ENCODE measurements at regions not wholly inside any gene's neighbourhood (a gene's known extent, or its start where the extent isn't known, plus 50 kb on each side); places are given as distances from the start of the nearest gene placed in this dataset.

- DNase-seq = peak; percentile 34
These were observed 305.7 kb upstream of the SSTR1 start for GRCh38 chr14:37901978-37902377.

- peak; percentile 78 for DNase-seq
These were observed 304.1 kb upstream of the SSTR1 start for GRCh38 chr14:37903343-37904191.

GRCh38 chr14:37924622-37925021 is 283.1 kb upstream of the SSTR1 start:
- no peak for DNase-seq

GRCh38 chr14:37932008-37932407 is 275.7 kb upstream of the SSTR1 start:
- DNase-seq = peak; percentile 53

- no peak for DNase-seq
These were observed 275.2 kb upstream of the SSTR1 start for GRCh38 chr14:37932481-37932880.

GRCh38 chr14:37936971-37937370 is 270.7 kb upstream of the SSTR1 start:
- DNase-seq = no peak

GRCh38 chr14:37939442-37940028 is 268.2 kb upstream of the SSTR1 start:
- DNase-seq = no peak

- DNase-seq = no peak
These were observed 261.7 kb upstream of the SSTR1 start for GRCh38 chr14:37945959-37946358.

GRCh38 chr14:37946819-37947218 is 260.9 kb upstream of the SSTR1 start:
- no peak for DNase-seq

GRCh38 chr14:37948266-37948665 is 259.4 kb upstream of the SSTR1 start:
- DNase-seq = no peak

- DNase-seq = no peak
These were observed 239.0 kb upstream of the SSTR1 start for GRCh38 chr14:37968664-37969240.

- no peak for DNase-seq
These were observed 238.2 kb upstream of the SSTR1 start for GRCh38 chr14:37969511-37969979.

- DNase-seq = peak; percentile 11
These were observed 237.0 kb upstream of the SSTR1 start for GRCh38 chr14:37970696-37971095.

- DNase-seq = peak; percentile 13
These were observed 234.5 kb upstream of the SSTR1 start for GRCh38 chr14:37972941-37973887.

- no peak for DNase-seq
These were observed 233.3 kb upstream of the SSTR1 start for GRCh38 chr14:37974421-37974820.

- no peak for DNase-seq
These were observed 230.2 kb upstream of the SSTR1 start for GRCh38 chr14:37977481-37977880.

- DNase-seq = peak; percentile 86
These were observed 221.8 kb upstream of the SSTR1 start for GRCh38 chr14:37985826-37986470.

GRCh38 chr14:37988472-37988871 is 219.2 kb upstream of the SSTR1 start:
- no peak for DNase-seq

- DNase-seq = no peak
These were observed 216.7 kb upstream of the SSTR1 start for GRCh38 chr14:37991027-37991426.

- DNase-seq = peak; percentile 97
These were observed 215.2 kb upstream of the SSTR1 start for GRCh38 chr14:37992499-37992898.

- no peak for DNase-seq
These were observed 212.8 kb upstream of the SSTR1 start for GRCh38 chr14:37994846-37995372.

GRCh38 chr14:37997017-37997416 is 210.7 kb upstream of the SSTR1 start:
- no peak for DNase-seq
